ENCODE measurements at regions not wholly inside any gene's neighbourhood (a gene's known extent, or its start where the extent isn't known, plus 50 kb on each side); places are given as distances from the start of the nearest gene placed in this dataset.
"Not testable (repeated sequence)": the region's sequence is repeated elsewhere in the genome, so short reads cannot be mapped to it uniquely, and the experiment has no call there.

DNA sequence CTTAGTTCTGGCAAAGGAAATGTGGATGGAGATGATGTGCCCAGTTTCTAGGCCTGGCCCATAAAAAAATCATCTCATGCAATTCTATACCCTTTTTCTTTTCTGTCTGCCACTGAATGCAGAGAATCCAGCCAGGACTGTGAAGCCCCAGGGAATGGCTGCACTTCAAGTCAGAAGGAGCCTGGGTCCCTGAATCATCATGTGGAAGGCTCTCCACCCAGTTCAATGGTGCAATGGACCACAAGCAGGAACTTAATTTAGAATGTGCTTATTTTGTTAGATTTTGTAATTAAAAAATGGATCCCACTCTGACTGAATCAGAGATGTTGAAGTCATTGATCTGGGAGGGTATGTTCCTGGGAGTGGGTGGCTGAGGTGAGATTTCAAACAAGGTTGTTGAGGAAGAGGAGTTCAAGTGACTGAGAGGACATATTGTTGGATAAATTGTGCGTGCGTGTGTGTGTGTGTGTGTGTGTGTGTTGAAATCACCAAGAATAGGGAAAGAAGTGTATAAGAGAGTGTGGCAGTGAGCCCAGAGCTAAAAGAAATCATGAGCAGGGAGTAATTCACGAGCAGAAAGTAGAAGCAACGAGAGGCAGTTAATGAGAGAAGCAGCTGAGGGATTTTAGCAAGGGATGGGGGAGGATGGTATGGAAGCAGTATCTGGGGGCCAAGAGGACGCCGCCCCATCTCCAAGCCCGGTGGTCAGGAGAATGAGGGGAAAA lies 125.4 kb downstream of the TMX1 start:
- POLR2A ChIA-PET, result no interaction called here
- CTCF ChIA-PET, result no interaction called here
- H3K36me3 ChIP-seq (ENCODE audit: control insufficient read depth in 4 of 4, insufficient read depth in 4 of 4, low read length in 3 of 4), result no peaks in the 10 kb centered on the region
- no peaks in the 10 kb centered on the region for H3K9me3 ChIP-seq (ENCODE audit: control extremely low read depth in 1 of 5, control insufficient read depth in 4 of 5, insufficient read depth in 2 of 5, low read depth in 1 of 5, low read length in 4 of 5)
- no peaks in the 10 kb centered on the region for H3K4me1 ChIP-seq (ENCODE audit: control extremely low read depth in 1 of 4, control insufficient read depth in 4 of 4, insufficient read depth in 4 of 4, low read length in 3 of 4)
- H3K27ac ChIP-seq (ENCODE audit: insufficient read depth in 1 of 2, low read depth in 1 of 2, low read length in 2 of 2, poor library complexity in 1 of 2, severe bottlenecking in 2 of 2), result no peak overlapping the region
- 75% methylated on average over 7 of the region's 7 CpGs for WGBS (ENCODE audit: insufficient coverage)
- no peak for DNase-seq
- no peak overlapping the region for H3K4me3 ChIP-seq (ENCODE audit: control insufficient read depth in 1 of 7, extremely low read depth in 1 of 7, insufficient read depth in 4 of 7, low read depth in 2 of 7, low read length in 6 of 7)
- peaks cover 0 to 10% (median 0%) of the 10 kb centered on the region in 5 experiments for H3K27me3 ChIP-seq (replicated peaks in 2 of 5; ENCODE audit: control insufficient read depth in 4 of 5, insufficient read depth in 5 of 5, low read length in 4 of 5)

DNA sequence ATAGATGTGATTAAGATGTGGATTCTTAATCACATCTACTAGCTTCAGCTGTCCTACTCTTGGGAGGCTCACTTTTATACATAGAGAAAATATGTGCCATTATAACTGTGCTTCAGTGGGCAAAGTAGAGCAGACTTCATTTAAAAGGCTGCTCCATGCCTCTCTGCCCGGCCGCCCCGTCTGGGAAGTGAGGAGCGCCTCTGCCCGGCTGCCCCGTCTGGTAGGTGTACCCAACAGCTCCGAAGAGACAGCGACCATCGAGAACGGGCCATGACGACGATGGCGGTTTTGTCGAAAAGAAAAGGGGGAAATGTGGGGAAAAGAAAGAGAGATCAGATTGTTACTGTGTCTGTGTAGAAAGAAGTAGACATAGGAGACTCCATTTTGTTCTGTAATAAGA lies 126.4 kb downstream of the TMX1 start:
- POLR2A ChIA-PET, result not testable (repeated sequence)

DNA sequence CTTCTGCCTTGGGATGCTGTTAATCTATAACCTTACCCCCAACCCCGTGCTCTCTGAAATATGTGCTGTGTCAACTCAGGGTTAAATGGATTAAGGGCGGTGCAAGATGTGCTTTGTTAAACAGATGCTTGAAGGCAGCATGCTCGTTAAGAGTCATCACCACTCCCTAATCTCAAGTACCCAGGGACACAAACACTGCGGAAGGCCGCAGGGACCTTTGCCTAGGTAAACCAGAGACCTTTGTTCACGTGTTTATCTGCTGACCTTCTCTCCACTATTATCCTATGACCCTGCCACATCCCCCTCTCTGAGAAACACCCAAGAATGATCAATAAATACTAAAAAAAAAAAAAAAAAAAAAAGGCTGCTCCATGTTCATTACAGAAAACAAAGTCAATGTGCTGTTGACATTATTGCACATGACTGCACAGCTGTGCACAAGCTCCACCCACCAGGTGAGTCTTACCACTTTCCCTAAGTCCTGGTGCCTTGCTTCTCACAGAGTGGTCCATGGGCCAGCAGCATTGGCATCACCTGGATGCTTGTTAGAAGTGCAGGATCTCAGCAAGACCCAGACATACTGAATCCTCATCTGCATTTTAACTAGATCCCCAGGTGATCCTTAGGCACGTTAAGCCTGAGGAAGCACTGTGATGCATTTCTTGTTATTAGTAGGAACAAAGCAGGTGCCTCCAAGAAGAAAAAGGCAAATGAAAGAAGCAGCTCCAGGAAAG lies 127.0 kb downstream of the TMX1 start:
- H3K4me3 ChIP-seq (ENCODE audit: control insufficient read depth in 1 of 7, extremely low read depth in 1 of 7, insufficient read depth in 4 of 7, low read depth in 2 of 7, low read length in 6 of 7); H3K27ac ChIP-seq (ENCODE audit: insufficient read depth in 1 of 2, low read depth in 1 of 2, low read length in 2 of 2, poor library complexity in 1 of 2, severe bottlenecking in 2 of 2); POLR2A ChIA-PET; CTCF ChIA-PET; DNase-seq; H3K4me1 ChIP-seq (ENCODE audit: control extremely low read depth in 1 of 4, control insufficient read depth in 4 of 4, insufficient read depth in 4 of 4, low read length in 3 of 4); H3K36me3 ChIP-seq (ENCODE audit: control insufficient read depth in 4 of 4, insufficient read depth in 4 of 4, low read length in 3 of 4); H3K9me3 ChIP-seq (ENCODE audit: control extremely low read depth in 1 of 5, control insufficient read depth in 4 of 5, insufficient read depth in 2 of 5, low read depth in 1 of 5, low read length in 4 of 5): not testable (repeated sequence)
- 100% methylated on average over 2 of the region's 7 CpGs for WGBS (ENCODE audit: insufficient coverage)
- peaks cover 0 to 12% (median 0%) of the 10 kb centered on the region in 5 experiments for H3K27me3 ChIP-seq (replicated peaks in 2 of 5; ENCODE audit: control insufficient read depth in 4 of 5, insufficient read depth in 5 of 5, low read length in 4 of 5)

More for the DNA sequence above, 126.4 kb downstream of the TMX1 start:
- H3K4me3 ChIP-seq (ENCODE audit: control insufficient read depth in 1 of 7, extremely low read depth in 1 of 7, insufficient read depth in 4 of 7, low read depth in 2 of 7, low read length in 6 of 7); H3K4me1 ChIP-seq (ENCODE audit: control extremely low read depth in 1 of 4, control insufficient read depth in 4 of 4, insufficient read depth in 4 of 4, low read length in 3 of 4); H3K9me3 ChIP-seq (ENCODE audit: control extremely low read depth in 1 of 5, control insufficient read depth in 4 of 5, insufficient read depth in 2 of 5, low read depth in 1 of 5, low read length in 4 of 5); CTCF ChIA-PET; H3K27ac ChIP-seq (ENCODE audit: insufficient read depth in 1 of 2, low read depth in 1 of 2, low read length in 2 of 2, poor library complexity in 1 of 2, severe bottlenecking in 2 of 2); H3K36me3 ChIP-seq (ENCODE audit: control insufficient read depth in 4 of 4, insufficient read depth in 4 of 4, low read length in 3 of 4); DNase-seq: not testable (repeated sequence)
- peaks cover 0 to 12% (median 0%) of the 10 kb centered on the region in 5 experiments for H3K27me3 ChIP-seq (replicated peaks in 2 of 5; ENCODE audit: control insufficient read depth in 4 of 5, insufficient read depth in 5 of 5, low read length in 4 of 5)
- WGBS (ENCODE audit: insufficient coverage), result 96% methylated on average over 5 of the region's 14 CpGs

DNA sequence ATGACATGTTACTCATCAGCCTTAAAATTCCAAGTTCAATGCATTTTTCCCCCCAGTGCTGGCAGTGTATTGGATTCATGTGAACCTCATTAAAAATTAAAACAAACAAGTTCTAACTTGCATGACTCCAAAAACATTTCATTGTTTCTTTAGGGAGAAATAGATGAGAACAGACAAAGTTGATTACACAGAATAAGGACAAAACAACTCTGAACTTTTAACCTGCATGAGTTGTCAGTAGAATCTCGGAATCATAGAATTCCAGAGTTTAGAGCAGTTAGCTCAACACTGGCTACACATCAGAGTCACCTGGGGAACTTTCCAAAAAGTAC lies 127.5 kb downstream of the TMX1 start:
- no peaks in the 10 kb centered on the region for H3K9me3 ChIP-seq (ENCODE audit: control extremely low read depth in 1 of 5, control insufficient read depth in 4 of 5, insufficient read depth in 2 of 5, low read depth in 1 of 5, low read length in 4 of 5)
- H3K4me1 ChIP-seq (ENCODE audit: control extremely low read depth in 1 of 4, control insufficient read depth in 4 of 4, insufficient read depth in 4 of 4, low read length in 3 of 4), result no peaks in the 10 kb centered on the region
- POLR2A ChIA-PET, result no interaction called here
- CTCF ChIA-PET, result no interaction called here
- no peaks in the 10 kb centered on the region for H3K36me3 ChIP-seq (ENCODE audit: control insufficient read depth in 4 of 4, insufficient read depth in 4 of 4, low read length in 3 of 4)
- WGBS (ENCODE audit: insufficient coverage), result 100% methylated on average over 1 of the region's 1 CpG
- H3K27ac ChIP-seq (ENCODE audit: insufficient read depth in 1 of 2, low read depth in 1 of 2, low read length in 2 of 2, poor library complexity in 1 of 2, severe bottlenecking in 2 of 2), result no peak overlapping the region
- DNase-seq, result no peak
- peaks cover 0 to 12% (median 0%) of the 10 kb centered on the region in 5 experiments for H3K27me3 ChIP-seq (replicated peaks in 2 of 5; ENCODE audit: control insufficient read depth in 4 of 5, insufficient read depth in 5 of 5, low read length in 4 of 5)
- no peak overlapping the region for H3K4me3 ChIP-seq (ENCODE audit: control insufficient read depth in 1 of 7, extremely low read depth in 1 of 7, insufficient read depth in 4 of 7, low read depth in 2 of 7, low read length in 6 of 7)

DNA sequence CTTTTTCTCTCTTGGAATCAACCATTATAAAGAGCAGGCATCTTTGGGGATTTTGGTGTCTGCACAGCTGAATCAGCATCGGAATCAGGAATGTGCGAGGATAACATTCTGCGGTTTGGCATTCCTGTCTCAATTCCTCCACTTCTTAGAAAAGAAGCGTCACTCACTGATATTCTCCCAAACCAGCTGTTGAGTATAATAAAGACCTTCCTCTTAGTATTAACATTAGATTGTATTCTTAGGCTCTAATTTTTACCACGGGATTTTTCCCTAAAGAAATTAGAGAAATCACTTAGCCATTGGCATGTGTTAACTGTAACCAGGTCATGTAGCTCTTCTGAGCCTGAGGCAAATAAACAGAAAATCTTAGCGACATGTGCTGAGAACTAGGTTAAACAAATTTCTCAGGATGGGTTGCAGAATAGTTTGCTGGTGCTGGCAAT lies 128.7 kb downstream of the TMX1 start:
- Histone ChIP-seq H3K4me1 (ENCODE audit: control extremely low read depth in 1 of 4, control insufficient read depth in 4 of 4, insufficient read depth in 4 of 4, low read length in 3 of 4) (no peaks in the 10 kb centered on the region), H3K4me3 (ENCODE audit: control insufficient read depth in 1 of 7, extremely low read depth in 1 of 7, insufficient read depth in 4 of 7, low read depth in 2 of 7, low read length in 6 of 7) (no peak overlapping the region), H3K27ac (ENCODE audit: insufficient read depth in 1 of 2, low read depth in 1 of 2, low read length in 2 of 2, poor library complexity in 1 of 2, severe bottlenecking in 2 of 2) (no peak overlapping the region), H3K36me3 (ENCODE audit: control insufficient read depth in 4 of 4, insufficient read depth in 4 of 4, low read length in 3 of 4) (no peaks in the 10 kb centered on the region), H3K9me3 (ENCODE audit: control extremely low read depth in 1 of 5, control insufficient read depth in 4 of 5, insufficient read depth in 2 of 5, low read depth in 1 of 5, low read length in 4 of 5) (no peaks in the 10 kb centered on the region), H3K27me3 (replicated peaks in 2 of 5; ENCODE audit: control insufficient read depth in 4 of 5, insufficient read depth in 5 of 5, low read length in 4 of 5) (peaks cover 0 to 12% (median 0%) of the 10 kb centered on the region in 5 experiments)
- ChIA-PET POLR2A (no interaction called here), CTCF (no interaction called here)
- DNase-seq, result no peak
- WGBS (ENCODE audit: insufficient coverage), result 95% methylated on average over 3 of the region's 6 CpGs

DNA sequence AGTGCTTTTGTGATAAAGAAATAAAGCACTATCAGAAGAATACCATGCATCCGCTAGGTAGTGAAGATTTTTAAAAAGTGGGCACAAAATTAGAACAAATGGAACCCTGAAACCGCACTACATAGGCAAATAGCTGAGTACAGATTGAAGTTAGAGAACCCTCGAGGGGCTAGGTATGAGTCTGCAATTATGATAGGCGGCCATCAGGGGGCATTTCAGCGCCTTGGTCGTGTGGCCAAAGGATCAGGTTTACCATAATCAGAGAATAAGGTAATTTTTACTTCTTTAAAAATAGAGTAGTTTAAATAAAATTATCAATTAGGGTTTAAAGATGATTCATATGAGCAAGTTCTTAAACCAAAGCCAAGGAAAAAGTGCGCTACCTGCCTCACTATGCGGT lies 129.8 kb downstream of the TMX1 start:
- Histone ChIP-seq H3K9me3 (ENCODE audit: control extremely low read depth in 1 of 5, control insufficient read depth in 4 of 5, insufficient read depth in 2 of 5, low read depth in 1 of 5, low read length in 4 of 5) (no peaks in the 10 kb centered on the region), H3K4me3 (ENCODE audit: control insufficient read depth in 1 of 7, extremely low read depth in 1 of 7, insufficient read depth in 4 of 7, low read depth in 2 of 7, low read length in 6 of 7) (no peak overlapping the region), H3K36me3 (ENCODE audit: control insufficient read depth in 4 of 4, insufficient read depth in 4 of 4, low read length in 3 of 4) (no peaks in the 10 kb centered on the region), H3K4me1 (ENCODE audit: control extremely low read depth in 1 of 4, control insufficient read depth in 4 of 4, insufficient read depth in 4 of 4, low read length in 3 of 4) (no peaks in the 10 kb centered on the region), H3K27ac (ENCODE audit: insufficient read depth in 1 of 2, low read depth in 1 of 2, low read length in 2 of 2, poor library complexity in 1 of 2, severe bottlenecking in 2 of 2) (no peak overlapping the region), H3K27me3 (replicated peaks in 2 of 5; ENCODE audit: control insufficient read depth in 4 of 5, insufficient read depth in 5 of 5, low read length in 4 of 5) (peaks cover 0 to 12% (median 0%) of the 10 kb centered on the region in 5 experiments)
- DNase-seq, result peak; percentile 2 to 11 (median 3)
- CTCF ChIA-PET, result interaction anchor here (0.6 kb wide), 1 partner anchor 97 kb away, joined by 4 read pairs; no protein-coding TSS in a partner anchor
- POLR2A ChIA-PET, result no interaction called here
- whole genome bisulfite sequencing (ENCODE audit: insufficient coverage), result 84% methylated on average over 5 of the region's 8 CpGs

DNA sequence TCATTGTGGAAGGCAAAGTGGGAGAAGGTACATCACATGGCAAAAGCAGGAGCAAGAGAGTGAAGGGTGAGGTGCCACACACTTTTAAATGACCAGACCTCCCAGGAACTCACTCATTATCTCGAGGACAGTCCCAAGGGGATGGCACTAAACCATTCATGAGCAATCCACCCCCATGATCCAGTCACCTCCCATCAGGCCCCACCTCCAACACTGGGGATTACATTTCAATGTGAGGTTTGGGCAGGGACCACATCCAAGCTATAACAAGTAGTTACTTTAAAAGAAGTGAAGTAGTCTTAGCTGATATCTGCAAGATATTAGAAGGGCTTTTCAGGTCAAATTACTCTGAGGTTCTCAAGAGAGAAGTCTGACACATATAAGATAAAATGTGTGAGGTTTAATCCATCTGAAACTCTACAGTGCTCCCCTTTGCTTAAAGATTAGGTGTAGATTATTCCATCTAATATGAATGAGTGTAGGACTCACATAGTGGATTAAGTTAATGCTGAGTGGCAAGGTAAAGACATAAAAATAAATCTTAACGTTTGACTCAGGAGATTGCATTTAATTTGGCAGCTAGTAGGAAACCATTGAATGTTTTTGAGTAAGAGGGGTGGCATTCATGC lies 130.8 kb downstream of the TMX1 start:
- Histone ChIP-seq H3K4me3 (ENCODE audit: control insufficient read depth in 1 of 7, extremely low read depth in 1 of 7, insufficient read depth in 4 of 7, low read depth in 2 of 7, low read length in 6 of 7) (no peak overlapping the region), H3K4me1 (ENCODE audit: control extremely low read depth in 1 of 4, control insufficient read depth in 4 of 4, insufficient read depth in 4 of 4, low read length in 3 of 4) (no peaks in the 10 kb centered on the region), H3K36me3 (ENCODE audit: control insufficient read depth in 4 of 4, insufficient read depth in 4 of 4, low read length in 3 of 4) (no peaks in the 10 kb centered on the region), H3K9me3 (ENCODE audit: control extremely low read depth in 1 of 5, control insufficient read depth in 4 of 5, insufficient read depth in 2 of 5, low read depth in 1 of 5, low read length in 4 of 5) (no peaks in the 10 kb centered on the region), H3K27ac (ENCODE audit: insufficient read depth in 1 of 2, low read depth in 1 of 2, low read length in 2 of 2, poor library complexity in 1 of 2, severe bottlenecking in 2 of 2) (no peak overlapping the region), H3K27me3 (replicated peaks in 2 of 5; ENCODE audit: control insufficient read depth in 4 of 5, insufficient read depth in 5 of 5, low read length in 4 of 5) (peaks cover 0 to 10% (median 0%) of the 10 kb centered on the region in 5 experiments)
- ChIA-PET POLR2A (no interaction called here), CTCF (interaction anchor here (0.6 kb wide), 1 partner anchor 406 kb away, joined by 3 read pairs; no protein-coding TSS in a partner anchor)
- WGBS (ENCODE audit: insufficient coverage), result 73% methylated on average over 1 of the region's 2 CpGs
- DNase-seq, result no peak
